ENCODE measurements at regions not wholly inside any gene's neighbourhood (a gene's known extent, or its start where the extent isn't known, plus 50 kb on each side); places are given as distances from the start of the nearest gene placed in this dataset.
A peak's percentile ranks its signal among the peaks of the same experiment; 100 is the strongest.

GRCh38 chr10:4456776-4457175 is 369.2 kb upstream of the AKR1E2 start:
- DNase-seq (ENCODE audit: low read depth in 4 of 4, low spot score in 3 of 4) = no peak

GRCh38 chr10:4456279-4456678 is 369.7 kb upstream of the AKR1E2 start:
- no peak for DNase-seq (ENCODE audit: low read depth in 4 of 4, low spot score in 3 of 4)

- DNase-seq (ENCODE audit: low read depth in 4 of 4, low spot score in 3 of 4) = no peak
Measured at GRCh38 chr10:4453950-4454349, 372.1 kb upstream of the AKR1E2 start.

- DNase-seq (ENCODE audit: low read depth in 4 of 4, low spot score in 3 of 4) = no peak
Measured at GRCh38 chr10:4453276-4453675, 372.7 kb upstream of the AKR1E2 start.

- no peak for DNase-seq (ENCODE audit: low read depth in 4 of 4, low spot score in 3 of 4)
Measured at GRCh38 chr10:4450981-4451908, 374.8 kb upstream of the AKR1E2 start.

- no peak for DNase-seq (ENCODE audit: low read depth in 4 of 4, low spot score in 3 of 4)
Measured at GRCh38 chr10:4450169-4450568, 375.8 kb upstream of the AKR1E2 start.

GRCh38 chr10:4448030-4448429 is 378.0 kb upstream of the AKR1E2 start:
- no peak for DNase-seq (ENCODE audit: low read depth in 4 of 4, low spot score in 3 of 4)

- no peak for DNase-seq (ENCODE audit: low read depth in 4 of 4, low spot score in 3 of 4)
Measured at GRCh38 chr10:4443419-4443818, 382.6 kb upstream of the AKR1E2 start.

GRCh38 chr10:4442296-4442695 is 383.7 kb upstream of the AKR1E2 start:
- DNase-seq (ENCODE audit: low read depth in 4 of 4, low spot score in 3 of 4) = no peak

GRCh38 chr10:4440260-4440659 is 385.7 kb upstream of the AKR1E2 start:
- DNase-seq (ENCODE audit: low read depth in 4 of 4, low spot score in 3 of 4) = no peak

- no peak for DNase-seq (ENCODE audit: low read depth in 4 of 4, low spot score in 3 of 4)
Measured at GRCh38 chr10:4437791-4438190, 388.2 kb upstream of the AKR1E2 start.

- no peak for DNase-seq (ENCODE audit: low read depth in 4 of 4, low spot score in 3 of 4)
Measured at GRCh38 chr10:4437061-4437460, 388.9 kb upstream of the AKR1E2 start.

GRCh38 chr10:4436103-4436502 is 389.9 kb upstream of the AKR1E2 start:
- DNase-seq (ENCODE audit: low read depth in 4 of 4, low spot score in 3 of 4) = no peak

- peak; percentile 45 to 60 (median 51) for DNase-seq (ENCODE audit: low read depth in 4 of 4, low spot score in 3 of 4)
Measured at GRCh38 chr10:4434516-4435071, 391.4 kb upstream of the AKR1E2 start.

GRCh38 chr10:4434105-4434504 is 391.9 kb upstream of the AKR1E2 start:
- DNase-seq (ENCODE audit: low read depth in 4 of 4, low spot score in 3 of 4) = no peak

- no peak for DNase-seq (ENCODE audit: low read depth in 4 of 4, low spot score in 3 of 4)
Measured at GRCh38 chr10:4431114-4431863, 394.7 kb upstream of the AKR1E2 start.

- DNase-seq (ENCODE audit: low read depth in 4 of 4, low spot score in 3 of 4) = no peak
Measured at GRCh38 chr10:4429571-4429970, 396.4 kb upstream of the AKR1E2 start.

- no peak for DNase-seq (ENCODE audit: low read depth in 4 of 4, low spot score in 3 of 4)
Measured at GRCh38 chr10:4427532-4427931, 398.5 kb upstream of the AKR1E2 start.

GRCh38 chr10:4426866-4427265 is 399.1 kb upstream of the AKR1E2 start:
- DNase-seq (ENCODE audit: low read depth in 4 of 4, low spot score in 3 of 4) = no peak

GRCh38 chr10:4409319-4409718 is 416.7 kb upstream of the AKR1E2 start:
- DNase-seq (ENCODE audit: low read depth in 4 of 4, low spot score in 3 of 4) = no peak

GRCh38 chr10:4407783-4408182 is 418.2 kb upstream of the AKR1E2 start:
- no peak for DNase-seq (ENCODE audit: low read depth in 4 of 4, low spot score in 3 of 4)

GRCh38 chr10:4405828-4406227 is 420.2 kb upstream of the AKR1E2 start:
- DNase-seq (ENCODE audit: low read depth in 4 of 4, low spot score in 3 of 4) = no peak
